ENCODE measurements at regions not wholly inside any gene's neighbourhood (a gene's known extent, or its start where the extent isn't known, plus 50 kb on each side); places are given as distances from the start of the nearest gene placed in this dataset.

DNA sequence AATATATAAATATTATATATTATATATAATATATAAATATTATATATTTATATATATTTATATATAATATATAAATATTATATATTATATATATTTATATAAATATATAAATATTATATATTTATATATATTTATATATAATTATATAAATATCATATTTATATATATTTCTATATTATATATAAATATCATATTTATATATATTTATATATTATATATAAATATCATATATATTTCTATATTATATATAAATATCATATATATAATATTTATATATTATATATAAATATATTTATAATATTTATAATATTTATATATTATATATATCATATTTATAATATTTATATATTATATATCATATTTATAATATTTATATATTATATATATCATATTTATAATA is 321.4 kb downstream of the CDH2 start:
- ATAC-seq: no peak
- Mint-ChIP-seq H3K4me3 (no peak overlapping the region), H3K9me3 (peaks cover 5% of the 10 kb centered on the region), H3K36me3 (no peaks in the 10 kb centered on the region), H3K27ac (no peak overlapping the region), H3K4me1 (ENCODE audit: low read depth in 2 of 2) (no peaks in the 10 kb centered on the region), H3K27me3 (no peaks in the 10 kb centered on the region)
- DNase-seq (ENCODE audit: low spot score): no peak

DNA sequence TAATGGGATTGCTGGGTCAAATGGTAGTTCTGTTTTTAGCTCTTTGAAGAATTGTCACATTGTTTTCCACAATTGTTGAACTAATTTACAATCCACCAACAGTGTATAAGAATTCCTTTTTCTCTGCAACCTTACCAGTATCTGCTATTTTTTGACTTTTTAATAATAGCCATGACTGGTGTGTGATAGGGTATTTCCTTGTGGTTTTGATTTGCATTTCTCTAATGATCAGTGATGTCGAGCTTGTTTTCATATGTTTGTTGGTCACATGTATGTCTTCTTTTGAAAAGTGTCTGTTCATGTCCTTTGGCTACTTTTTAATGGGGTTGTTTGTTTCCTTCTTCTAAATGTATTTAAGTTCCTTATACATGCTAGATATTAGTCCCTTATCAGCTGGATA is 322.3 kb downstream of the CDH2 start:
- Mint-ChIP-seq H3K27ac (no peak overlapping the region), H3K9me3 (peaks cover 5% of the 10 kb centered on the region), H3K36me3 (no peaks in the 10 kb centered on the region), H3K27me3 (no peaks in the 10 kb centered on the region), H3K4me3 (no peak overlapping the region), H3K4me1 (ENCODE audit: low read depth in 2 of 2) (no peaks in the 10 kb centered on the region)
- ATAC-seq (no peak), DNase-seq (ENCODE audit: low spot score) (no peak)

DNA sequence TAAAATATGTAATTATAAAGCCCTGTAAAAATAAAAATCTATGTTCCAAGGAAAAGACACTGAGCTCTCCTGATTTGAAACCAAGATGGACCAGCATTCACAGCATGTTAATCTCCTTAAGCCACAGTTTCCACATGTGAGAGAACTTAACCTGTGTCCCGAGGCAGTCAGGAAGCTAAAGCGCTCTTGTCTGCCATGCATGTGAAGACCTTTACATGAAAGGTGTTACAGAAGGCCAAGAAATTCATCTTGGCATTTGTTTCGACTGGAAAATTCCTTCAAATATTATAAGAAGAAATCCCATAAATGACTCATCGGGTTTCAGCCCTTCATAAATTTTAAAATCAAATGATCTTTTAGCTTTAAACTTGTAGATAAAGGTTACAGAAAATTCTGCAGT is 328.6 kb downstream of the CDH2 start:
- H3K9me3 Mint-ChIP-seq: peaks cover 13% of the 10 kb centered on the region
- H3K36me3 Mint-ChIP-seq: no peaks in the 10 kb centered on the region
- no peak for DNase-seq (ENCODE audit: low spot score)
- no peaks in the 10 kb centered on the region for H3K4me1 Mint-ChIP-seq (ENCODE audit: low read depth in 2 of 2)
- H3K4me3 Mint-ChIP-seq: no peak overlapping the region
- H3K27me3 Mint-ChIP-seq: no peaks in the 10 kb centered on the region
- no peak overlapping the region for H3K27ac Mint-ChIP-seq
- no peak for ATAC-seq

DNA sequence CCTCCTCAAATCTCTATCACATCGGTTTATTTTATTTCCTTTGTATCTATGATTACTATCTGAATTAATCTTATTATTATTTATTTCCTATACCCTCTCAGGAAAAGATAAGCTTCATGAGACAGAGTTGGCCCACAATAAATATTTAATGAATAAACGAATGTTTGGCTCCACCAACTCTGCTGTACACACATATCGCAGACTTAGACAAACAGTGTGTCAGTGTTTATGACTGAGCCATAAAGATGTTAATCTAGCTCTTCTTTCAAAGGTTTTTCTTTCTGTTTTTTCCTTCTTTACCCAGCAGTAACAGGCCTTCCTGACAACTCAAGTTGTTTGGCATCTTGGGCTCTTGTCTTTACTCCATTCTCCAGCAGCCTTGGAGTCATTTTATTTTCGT is 329.5 kb downstream of the CDH2 start:
- no peak for DNase-seq (ENCODE audit: low spot score)
- no peaks in the 10 kb centered on the region for H3K27me3 Mint-ChIP-seq
- no peak overlapping the region for H3K4me3 Mint-ChIP-seq
- ATAC-seq: no peak
- H3K4me1 Mint-ChIP-seq (ENCODE audit: low read depth in 2 of 2): no peaks in the 10 kb centered on the region
- no peaks in the 10 kb centered on the region for H3K36me3 Mint-ChIP-seq
- no peak overlapping the region for H3K27ac Mint-ChIP-seq
- peaks cover 13% of the 10 kb centered on the region for H3K9me3 Mint-ChIP-seq

DNA sequence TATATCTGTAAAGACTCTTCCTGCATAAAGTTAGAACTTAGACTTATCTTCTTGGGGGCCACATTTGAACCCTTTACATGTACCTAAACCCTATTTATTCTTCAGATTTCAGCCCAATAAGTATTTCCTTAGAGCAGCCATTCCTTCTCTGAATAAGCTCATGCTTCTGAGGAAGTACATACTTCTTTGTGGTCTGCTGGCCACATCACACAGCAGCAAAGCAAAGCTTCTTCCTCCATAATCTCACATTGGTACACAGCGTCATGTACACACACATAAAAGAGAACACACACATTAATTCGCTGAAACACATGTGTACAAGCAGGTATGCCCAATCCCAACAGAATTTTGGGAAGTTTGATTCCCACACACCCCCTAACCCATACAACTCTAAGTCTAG is 331.0 kb downstream of the CDH2 start:
- Mint-ChIP-seq H3K27ac (no peak overlapping the region), H3K27me3 (no peaks in the 10 kb centered on the region), H3K4me1 (ENCODE audit: low read depth in 2 of 2) (no peaks in the 10 kb centered on the region), H3K9me3 (peaks cover 13% of the 10 kb centered on the region), H3K36me3 (no peaks in the 10 kb centered on the region), H3K4me3 (no peak overlapping the region)
- DNase-seq (ENCODE audit: low spot score) (no peak), ATAC-seq (no peak)

DNA sequence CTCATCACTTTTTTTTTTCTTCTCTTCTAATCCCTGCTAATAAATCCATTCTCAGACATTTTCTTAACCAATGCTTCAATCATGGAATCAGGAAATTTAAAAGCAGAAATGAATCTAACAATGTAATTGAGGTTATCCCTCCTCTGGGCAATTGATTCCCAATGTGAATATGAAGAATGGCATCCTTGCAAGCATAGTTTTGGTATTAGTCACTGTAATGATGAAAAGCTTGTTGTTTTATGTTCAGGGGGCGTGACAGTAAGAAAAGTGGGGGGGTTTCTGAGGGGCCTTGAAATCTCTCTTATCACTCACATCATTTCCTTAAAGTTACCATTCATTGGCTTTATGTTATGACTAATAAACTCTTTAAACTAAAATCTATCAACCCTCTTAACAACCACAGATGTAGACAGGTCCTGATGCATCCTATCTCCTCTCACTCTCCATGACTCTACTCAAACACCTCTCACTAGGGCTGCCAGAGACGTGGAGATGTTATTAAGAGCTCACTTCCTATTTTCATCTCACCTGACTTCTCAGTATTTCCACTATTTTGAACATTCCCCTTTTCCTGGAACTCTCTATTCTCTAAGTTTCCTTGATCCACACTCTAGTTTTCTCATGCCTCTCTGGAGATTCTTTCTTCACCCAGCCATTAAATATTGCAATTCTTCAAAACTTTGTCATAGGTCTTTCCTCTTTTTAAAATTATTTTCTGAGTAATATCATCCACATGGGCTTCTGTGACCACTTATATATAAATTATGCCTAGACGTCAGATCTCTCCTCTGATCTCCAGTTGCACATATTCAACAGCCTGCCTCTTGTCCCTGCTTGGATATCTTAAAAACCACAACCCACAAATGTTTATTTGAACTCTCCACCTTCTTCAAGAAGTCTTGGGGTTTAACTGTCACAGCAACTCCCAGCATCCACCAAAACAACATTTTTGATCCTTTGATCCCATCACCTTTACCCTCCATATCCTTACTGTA is 332.9 kb downstream of the CDH2 start:
- H3K27ac Mint-ChIP-seq: no peak overlapping the region
- no peaks in the 10 kb centered on the region for H3K36me3 Mint-ChIP-seq
- H3K9me3 Mint-ChIP-seq: peaks cover 13% of the 10 kb centered on the region
- no peak overlapping the region for H3K4me3 Mint-ChIP-seq
- ATAC-seq (no peak), DNase-seq (ENCODE audit: low spot score) (no peak)
- H3K4me1 Mint-ChIP-seq (ENCODE audit: low read depth in 2 of 2): no peaks in the 10 kb centered on the region
- no peaks in the 10 kb centered on the region for H3K27me3 Mint-ChIP-seq

DNA sequence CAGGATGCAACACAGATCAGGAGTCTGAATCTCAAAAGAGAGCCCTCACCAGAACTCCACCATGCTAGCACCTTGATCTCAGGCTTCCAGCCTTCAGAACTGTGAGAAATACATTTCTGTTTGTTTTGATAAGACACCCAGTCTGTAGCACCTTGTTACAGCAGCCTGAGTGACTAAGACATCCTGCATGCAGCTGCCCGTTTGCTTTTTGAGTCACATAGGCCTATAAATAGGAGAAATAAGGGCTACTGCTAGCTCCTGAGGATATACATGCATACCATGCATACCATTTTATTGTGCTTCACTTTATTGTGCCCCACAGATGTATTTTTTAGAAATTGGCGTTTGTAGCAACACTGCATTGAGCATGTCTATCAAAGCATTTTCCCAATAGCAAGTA is 337.8 kb downstream of the CDH2 start:
- Mint-ChIP-seq H3K4me1 (ENCODE audit: low read depth in 2 of 2) (no peaks in the 10 kb centered on the region), H3K36me3 (peaks cover 6% of the 10 kb centered on the region), H3K9me3 (peaks cover 10% of the 10 kb centered on the region), H3K27me3 (no peaks in the 10 kb centered on the region), H3K4me3 (no peak overlapping the region), H3K27ac (no peak overlapping the region)
- no peak for ATAC-seq
- DNase-seq (ENCODE audit: low spot score): no peak

DNA sequence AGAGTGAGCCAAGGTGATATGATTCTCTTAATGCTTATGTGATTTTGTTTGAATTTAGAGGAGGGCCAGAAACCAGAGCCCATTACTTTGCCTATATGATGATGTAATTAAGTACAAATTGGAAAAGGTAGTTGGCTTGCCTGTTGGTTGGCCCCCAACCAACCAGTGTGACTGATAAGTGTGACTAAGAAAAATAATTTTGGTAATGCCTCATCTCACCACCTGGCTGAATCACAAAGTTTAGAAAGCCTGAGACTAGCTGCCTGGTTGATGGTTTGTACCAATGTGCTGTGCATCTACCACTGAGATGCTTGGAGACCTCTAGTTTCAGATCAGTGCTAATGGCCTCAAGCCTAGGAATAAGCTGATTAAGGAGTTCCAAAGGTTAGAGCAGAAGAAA is 338.7 kb downstream of the CDH2 start:
- peaks cover 6% of the 10 kb centered on the region for H3K36me3 Mint-ChIP-seq
- no peak for DNase-seq (ENCODE audit: low spot score)
- no peak overlapping the region for H3K27ac Mint-ChIP-seq
- H3K4me3 Mint-ChIP-seq: no peak overlapping the region
- no peaks in the 10 kb centered on the region for H3K27me3 Mint-ChIP-seq
- H3K4me1 Mint-ChIP-seq (ENCODE audit: low read depth in 2 of 2): no peaks in the 10 kb centered on the region
- peaks cover 15% of the 10 kb centered on the region for H3K9me3 Mint-ChIP-seq
- ATAC-seq: no peak

DNA sequence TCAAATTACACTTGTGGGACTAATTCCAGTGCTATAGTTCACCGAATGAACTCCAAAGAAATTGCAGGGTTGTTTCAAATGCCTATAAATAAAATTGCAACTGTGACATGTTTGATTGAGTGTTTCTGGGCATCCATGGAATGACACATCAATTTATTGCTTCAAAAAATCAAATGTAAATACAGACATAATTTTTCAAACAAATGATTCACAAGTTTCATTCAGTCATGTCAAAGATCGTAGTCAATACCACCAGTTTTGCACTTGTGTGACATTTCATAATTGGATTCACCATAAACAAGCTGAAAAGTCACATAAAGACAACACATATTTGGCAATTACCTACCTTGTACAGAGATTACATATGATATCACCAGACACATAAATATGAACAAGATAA is 350.8 kb downstream of the CDH2 start:
- peaks cover 12% of the 10 kb centered on the region for H3K9me3 Mint-ChIP-seq
- no peaks in the 10 kb centered on the region for H3K27me3 Mint-ChIP-seq
- no peak for DNase-seq (ENCODE audit: low spot score)
- no peaks in the 10 kb centered on the region for H3K36me3 Mint-ChIP-seq
- H3K4me3 Mint-ChIP-seq: no peak overlapping the region
- no peak for ATAC-seq
- no peaks in the 10 kb centered on the region for H3K4me1 Mint-ChIP-seq (ENCODE audit: low read depth in 2 of 2)
- no peak overlapping the region for H3K27ac Mint-ChIP-seq

DNA sequence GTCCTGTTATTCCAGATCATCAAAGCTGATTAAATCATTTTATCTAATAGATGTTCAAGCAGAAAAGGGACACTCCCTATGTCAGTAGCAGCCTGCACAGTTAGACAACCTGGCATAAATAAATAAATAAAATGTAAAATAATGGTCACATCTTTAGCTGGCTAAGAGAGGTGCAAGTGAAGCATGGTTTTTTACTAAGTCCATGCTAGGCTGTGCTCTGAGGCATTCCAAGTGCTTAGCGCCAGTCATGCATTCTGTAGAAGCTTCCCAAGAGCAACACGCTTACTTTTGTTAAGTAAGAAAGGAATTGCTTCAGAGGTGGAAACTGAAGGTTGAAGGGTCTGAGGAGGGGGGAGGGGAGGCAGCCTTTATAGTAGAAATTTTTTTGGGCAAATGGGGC is 351.2 kb downstream of the CDH2 start:
- ATAC-seq (no peak), DNase-seq (ENCODE audit: low spot score) (no peak)
- H3K4me3 Mint-ChIP-seq: no peak overlapping the region
- no peaks in the 10 kb centered on the region for H3K27me3 Mint-ChIP-seq
- H3K36me3 Mint-ChIP-seq: no peaks in the 10 kb centered on the region
- peaks cover 12% of the 10 kb centered on the region for H3K9me3 Mint-ChIP-seq
- H3K27ac Mint-ChIP-seq: no peak overlapping the region
- no peaks in the 10 kb centered on the region for H3K4me1 Mint-ChIP-seq (ENCODE audit: low read depth in 2 of 2)

DNA sequence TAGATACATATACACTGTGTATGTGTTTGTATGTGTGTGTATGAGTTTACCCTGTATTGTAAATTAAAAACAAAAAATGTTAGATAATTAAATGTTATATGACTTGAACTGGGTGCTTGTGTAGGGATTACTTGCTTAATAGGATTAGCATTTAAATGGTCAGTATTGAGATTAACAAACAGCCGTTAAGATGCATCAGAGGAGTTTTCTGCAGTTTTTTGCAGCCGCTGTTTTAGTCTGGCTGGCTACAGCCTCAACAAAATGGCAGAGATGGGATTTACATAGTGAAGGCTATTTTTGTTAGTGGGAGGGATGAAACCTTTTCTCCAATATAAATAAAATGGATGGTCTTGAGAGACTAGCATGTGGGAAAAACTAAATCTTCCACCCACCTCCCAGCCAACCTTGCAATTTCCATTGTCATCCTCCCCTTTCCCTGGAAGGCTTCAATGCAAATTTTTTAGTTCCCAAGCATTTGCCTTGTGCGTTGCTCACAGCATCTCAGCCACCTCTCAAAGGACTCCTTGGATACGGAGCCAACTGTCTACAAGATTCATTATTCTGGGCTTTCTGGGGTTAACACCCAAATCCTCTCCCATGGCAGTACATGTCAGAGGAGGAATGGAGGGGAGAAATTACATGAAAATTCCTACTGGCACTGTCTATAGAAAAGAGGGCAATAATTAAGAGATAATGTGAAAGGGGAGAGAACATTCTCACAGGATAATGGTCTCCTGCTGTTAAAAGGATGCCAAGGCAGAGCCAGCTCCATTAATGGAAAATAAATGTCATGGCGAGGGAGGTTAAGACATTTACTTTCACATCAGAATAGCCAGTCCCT is 351.9 kb downstream of the CDH2 start:
- ATAC-seq: no peak
- H3K4me3 Mint-ChIP-seq: no peak overlapping the region
- H3K9me3 Mint-ChIP-seq: peaks cover 10% of the 10 kb centered on the region
- no peaks in the 10 kb centered on the region for H3K36me3 Mint-ChIP-seq
- no peaks in the 10 kb centered on the region for H3K4me1 Mint-ChIP-seq (ENCODE audit: low read depth in 2 of 2)
- DNase-seq (ENCODE audit: low spot score): no peak
- no peak overlapping the region for H3K27ac Mint-ChIP-seq
- no peaks in the 10 kb centered on the region for H3K27me3 Mint-ChIP-seq

DNA sequence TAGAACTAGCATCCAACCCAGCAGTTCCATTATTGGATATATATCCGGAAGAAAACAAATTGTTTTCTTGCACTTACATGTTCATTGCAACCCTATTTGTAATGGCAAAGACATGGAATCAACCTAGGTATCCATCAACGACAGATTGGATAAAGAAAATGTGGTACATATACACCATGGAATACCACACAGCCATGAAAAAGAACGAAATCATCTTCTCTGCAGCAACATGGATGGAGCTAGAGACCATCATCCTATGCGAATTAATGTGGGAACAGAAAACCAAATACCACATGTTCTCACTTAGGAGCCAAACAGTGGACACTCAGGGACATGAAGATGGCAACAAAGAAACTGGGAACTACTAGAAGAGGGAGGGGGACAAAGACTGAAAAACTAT is 352.7 kb downstream of the CDH2 start:
- peaks cover 8% of the 10 kb centered on the region for H3K9me3 Mint-ChIP-seq
- H3K36me3 Mint-ChIP-seq: no peaks in the 10 kb centered on the region
- no peak overlapping the region for H3K4me3 Mint-ChIP-seq
- H3K27me3 Mint-ChIP-seq: no peaks in the 10 kb centered on the region
- no peak for DNase-seq (ENCODE audit: low spot score)
- ATAC-seq: no peak
- no peaks in the 10 kb centered on the region for H3K4me1 Mint-ChIP-seq (ENCODE audit: low read depth in 2 of 2)
- no peak overlapping the region for H3K27ac Mint-ChIP-seq

DNA sequence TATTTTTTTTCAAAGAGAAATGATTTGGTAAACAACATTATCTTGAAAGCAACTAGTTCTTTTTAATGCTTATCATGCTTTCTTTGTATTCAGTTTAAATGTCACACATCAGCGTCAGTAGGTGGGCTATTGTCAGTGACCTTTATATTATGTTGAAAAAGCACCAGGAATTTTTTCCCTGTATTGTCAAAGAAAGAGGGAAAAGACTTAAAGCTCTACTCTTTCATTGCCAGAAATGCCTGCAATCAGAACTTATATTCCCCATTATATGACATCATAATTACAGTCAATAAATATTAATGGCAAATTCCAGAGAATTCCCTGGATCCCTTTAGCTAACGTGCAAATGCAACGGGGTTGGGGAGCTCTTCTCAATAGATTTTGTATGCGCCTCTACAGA is 353.9 kb downstream of the CDH2 start:
- no peaks in the 10 kb centered on the region for H3K27me3 Mint-ChIP-seq
- no peak overlapping the region for H3K27ac Mint-ChIP-seq
- H3K9me3 Mint-ChIP-seq: peaks cover 9% of the 10 kb centered on the region
- no peak overlapping the region for H3K4me3 Mint-ChIP-seq
- no peak for DNase-seq (ENCODE audit: low spot score)
- no peaks in the 10 kb centered on the region for H3K36me3 Mint-ChIP-seq
- no peak for ATAC-seq
- no peaks in the 10 kb centered on the region for H3K4me1 Mint-ChIP-seq (ENCODE audit: low read depth in 2 of 2)

DNA sequence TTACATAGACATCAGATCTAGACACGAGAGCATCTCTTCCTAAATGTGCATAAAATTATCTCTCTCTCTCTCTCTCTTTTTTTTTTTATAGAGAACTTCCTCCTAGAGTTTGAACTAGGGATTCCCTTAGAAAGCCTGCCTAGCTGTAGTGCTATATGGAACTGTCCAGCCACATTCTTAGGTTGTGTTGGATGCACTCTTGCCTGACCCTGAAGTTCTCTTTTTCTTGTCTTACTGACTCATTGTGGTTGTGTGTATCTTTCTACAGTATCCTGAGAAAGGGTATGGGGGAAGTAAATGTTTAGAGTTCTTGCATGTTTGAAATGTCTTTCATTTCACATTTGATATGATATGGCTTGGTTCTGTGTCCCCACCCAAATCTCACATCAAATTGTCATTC is 368.2 kb downstream of the CDH2 start:
- Mint-ChIP-seq H3K27me3 (no peaks in the 10 kb centered on the region), H3K27ac (no peak overlapping the region), H3K4me1 (ENCODE audit: low read depth in 2 of 2) (no peaks in the 10 kb centered on the region), H3K9me3 (peaks cover 18% of the 10 kb centered on the region), H3K4me3 (no peak overlapping the region), H3K36me3 (no peaks in the 10 kb centered on the region)
- DNase-seq (ENCODE audit: low spot score): no peak
- no peak for ATAC-seq
